PC-9 (cell line): ENCODE measurements at regions not wholly inside any gene's neighbourhood (a gene's known extent, or its start where the extent isn't known, plus 50 kb on each side); places are given as distances from the start of the nearest gene placed in this dataset.

ENCODE experiments used
- BruUV-seq: library from RNA; stranded (reverse); fragments of 400-500 nt; replicated peaks from 2 replicates; lab custom pipeline; 2021; lab: Mats Ljungman, UMichigan
- CTCF ChIA-PET: fragments of 300-600 bp; sonication (Branson Sonifier 250); formaldehyde crosslinking; loops from one replicate; lab custom pipeline; 2022; ENCODE audit warnings: antibody characterized with exemption; lab: Charles Lee
- POLR2A ChIA-PET: fragments of 300-600 bp; sonication (Branson Sonifier 250); formaldehyde crosslinking; loops from one replicate; lab custom pipeline; 2022; ENCODE audit warnings: antibody characterized with exemption; ENCODE audit not compliant: unreplicated experiment; lab: Charles Lee
- DNase-seq, 2 experiments: peaks; one replicate each; pipeline versions ENCODE4 v3.0.0 to v3.0.0-alpha.2; 2015 to 2022; ENCODE audit warnings: mixed read lengths in 1 of 2
- H2AFZ ChIP-seq: fragments of 200-600 bp; sonication (generic); 2 replicates; pipeline ENCODE4 v1.8.1; 2017; ENCODE audit warnings: antibody characterized with exemption
- H3F3A ChIP-seq: fragments of 200-600 bp; sonication (generic); 2 replicates; pipeline ENCODE4 v1.8.1; 2017; ENCODE audit warnings: antibody characterized with exemption, mild to moderate bottlenecking, low read depth; ENCODE audit not compliant: insufficient read depth
- H3K27ac ChIP-seq: fragments of 200-600 bp; sonication (generic); 2 replicates; pipeline ENCODE4 v1.6.1; 2016; ENCODE audit warnings: mixed run types
- H3K27me3 ChIP-seq: fragments of 200-600 bp; sonication (generic); 2 replicates; pipeline ENCODE4 v1.6.1; 2016; ENCODE audit warnings: low read depth, mixed run types; ENCODE audit not compliant: insufficient read depth
- H3K36me3 ChIP-seq: fragments of 200-600 bp; sonication (generic); 2 replicates; pipeline ENCODE4 v1.6.1; 2016; ENCODE audit warnings: low read depth, mixed run types
- H3K4me1 ChIP-seq: fragments of 200-600 bp; sonication (generic); replicated peaks from 2 replicates; pipeline ENCODE4 v1.6.1; 2016; ENCODE audit warnings: mixed run types; ENCODE audit not compliant: insufficient read depth
- H3K4me2 ChIP-seq: fragments of 200-600 bp; sonication (generic); 2 replicates; pipeline ENCODE4 v1.6.1; 2017; ENCODE audit warnings: mixed run types
- H3K4me3 ChIP-seq: fragments of 200-600 bp; sonication (generic); 2 replicates; pipeline ENCODE4 v1.6.1; 2016; ENCODE audit warnings: mixed run types
- H3K79me2 ChIP-seq: fragments of 200-600 bp; sonication (generic); 2 replicates; pipeline ENCODE4 v1.6.1; 2017; ENCODE audit warnings: low read depth, mixed run types
- H3K9me2 ChIP-seq: fragments of 200-600 bp; sonication (generic); 2 replicates; pipeline ENCODE4 v1.8.1; 2017; ENCODE audit warnings: mild to moderate bottlenecking; ENCODE audit not compliant: insufficient read depth
- H3K9me3 ChIP-seq: fragments of 200-600 bp; sonication (generic); 2 replicates; pipeline ENCODE4 v1.8.1; 2016; ENCODE audit warnings: low read depth; ENCODE audit not compliant: insufficient read depth
- H4K20me1 ChIP-seq: fragments of 200-600 bp; sonication (generic); 2 replicates; pipeline ENCODE4 v1.8.1; 2017; ENCODE audit not compliant: insufficient read depth
- EZH2 ChIP-seq: fragments of 200-600 bp; sonication (generic); IDR thresholded peaks from 2 replicates; pipeline ENCODE4 v1.8.0; 2017; ENCODE audit warnings: antibody characterized with exemption, low read depth
- intact Hi-C: fragments of 100-400 bp; cut with micrococcal nuclease; formaldehyde crosslinking; loops from one replicate; pipeline ENCODE4 v1.10.0; 2022; ENCODE audit not compliant: unreplicated experiment
- TF ChIP-seq, protein P1 (sequence below): fragments of 200-600 bp; sonication (generic); conservative IDR thresholded peaks from 2 replicates; pipeline ENCODE4 v1.6.1; 2017; ENCODE audit warnings: mixed run types, antibody characterized with exemption, mild to moderate bottlenecking, moderate library complexity

DNA sequence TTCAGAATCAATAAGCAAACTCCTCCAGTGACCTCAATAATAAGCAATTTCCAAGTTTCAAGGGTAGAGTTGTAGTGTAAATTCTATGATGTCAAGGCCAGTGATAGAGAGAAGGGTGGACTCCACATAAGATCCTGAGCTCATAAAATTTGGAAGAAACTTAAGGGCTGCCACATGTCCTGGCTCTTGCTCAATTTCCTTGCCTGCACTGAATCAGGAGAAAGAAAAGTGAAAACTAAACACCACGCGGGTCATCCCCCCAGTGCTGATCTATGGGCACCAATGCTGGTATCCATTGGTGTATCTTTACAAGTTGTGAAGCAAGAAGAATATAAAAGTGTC is 392.0 kb upstream of the INTU start:
- no peak for DNase-seq
- no peaks in the 10 kb centered on the region for H3K4me1 ChIP-seq
- H3F3A ChIP-seq: no peaks in the 10 kb centered on the region
- H3K9me2 ChIP-seq: no peaks in the 10 kb centered on the region
- intact Hi-C loops: no loop called here
- no peaks in the 10 kb centered on the region for H4K20me1 ChIP-seq
- H3K27me3 ChIP-seq: no peaks in the 10 kb centered on the region
- TF ChIP-seq EZH2: no peak
- TF ChIP-seq, protein P1, sequence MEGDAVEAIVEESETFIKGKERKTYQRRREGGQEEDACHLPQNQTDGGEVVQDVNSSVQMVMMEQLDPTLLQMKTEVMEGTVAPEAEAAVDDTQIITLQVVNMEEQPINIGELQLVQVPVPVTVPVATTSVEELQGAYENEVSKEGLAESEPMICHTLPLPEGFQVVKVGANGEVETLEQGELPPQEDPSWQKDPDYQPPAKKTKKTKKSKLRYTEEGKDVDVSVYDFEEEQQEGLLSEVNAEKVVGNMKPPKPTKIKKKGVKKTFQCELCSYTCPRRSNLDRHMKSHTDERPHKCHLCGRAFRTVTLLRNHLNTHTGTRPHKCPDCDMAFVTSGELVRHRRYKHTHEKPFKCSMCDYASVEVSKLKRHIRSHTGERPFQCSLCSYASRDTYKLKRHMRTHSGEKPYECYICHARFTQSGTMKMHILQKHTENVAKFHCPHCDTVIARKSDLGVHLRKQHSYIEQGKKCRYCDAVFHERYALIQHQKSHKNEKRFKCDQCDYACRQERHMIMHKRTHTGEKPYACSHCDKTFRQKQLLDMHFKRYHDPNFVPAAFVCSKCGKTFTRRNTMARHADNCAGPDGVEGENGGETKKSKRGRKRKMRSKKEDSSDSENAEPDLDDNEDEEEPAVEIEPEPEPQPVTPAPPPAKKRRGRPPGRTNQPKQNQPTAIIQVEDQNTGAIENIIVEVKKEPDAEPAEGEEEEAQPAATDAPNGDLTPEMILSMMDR: no peak
- H3K4me2 ChIP-seq: no peak overlapping the region
- CTCF ChIA-PET: no interaction called here
- H3K27ac ChIP-seq: no peak overlapping the region
- H3K9me3 ChIP-seq: no peaks in the 10 kb centered on the region
- POLR2A ChIA-PET: no interaction called here
- H2AFZ ChIP-seq: no peak overlapping the region
- no peaks in the 10 kb centered on the region for H3K36me3 ChIP-seq
- no TSS peak for BruUV-seq
- H3K4me3 ChIP-seq: no peak overlapping the region
- no peaks in the 10 kb centered on the region for H3K79me2 ChIP-seq

DNA sequence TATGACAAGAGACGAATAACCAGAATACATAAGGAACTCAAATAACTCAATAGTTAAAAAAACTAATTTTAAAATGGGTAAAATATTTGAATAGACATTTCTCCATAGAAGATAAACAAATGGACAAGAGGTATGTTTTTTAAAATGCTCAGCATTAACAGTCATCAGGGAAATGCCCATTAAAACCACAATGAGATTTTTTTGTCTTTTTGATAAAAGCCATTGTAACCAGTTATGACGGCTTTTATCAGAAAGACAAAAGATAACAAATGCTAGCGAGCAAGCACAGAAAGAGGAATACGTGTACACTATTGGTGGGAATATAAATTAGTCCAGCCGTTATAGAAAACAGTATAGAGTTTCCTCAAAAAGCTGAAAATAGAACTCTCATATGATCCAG is 388.2 kb upstream of the INTU start:
- H3K27me3 ChIP-seq: no peaks in the 10 kb centered on the region
- no peaks in the 10 kb centered on the region for H3K9me3 ChIP-seq
- TF ChIP-seq, protein P1: no peak
- TF ChIP-seq EZH2: no peak
- no peaks in the 10 kb centered on the region for H3K4me1 ChIP-seq
- H3K79me2 ChIP-seq: no peaks in the 10 kb centered on the region
- no peak overlapping the region for H3K27ac ChIP-seq
- no peak for DNase-seq
- H3K4me2 ChIP-seq: no peak overlapping the region
- no peaks in the 10 kb centered on the region for H3K36me3 ChIP-seq
- ChIA-PET CTCF (no interaction called here), POLR2A (no interaction called here)
- H4K20me1 ChIP-seq: no peaks in the 10 kb centered on the region
- BruUV-seq: no TSS peak
- H3K9me2 ChIP-seq: no peaks in the 10 kb centered on the region
- no peaks in the 10 kb centered on the region for H3F3A ChIP-seq
- H2AFZ ChIP-seq: no peak overlapping the region
- intact Hi-C loops: no loop called here
- H3K4me3 ChIP-seq: no peak overlapping the region

DNA sequence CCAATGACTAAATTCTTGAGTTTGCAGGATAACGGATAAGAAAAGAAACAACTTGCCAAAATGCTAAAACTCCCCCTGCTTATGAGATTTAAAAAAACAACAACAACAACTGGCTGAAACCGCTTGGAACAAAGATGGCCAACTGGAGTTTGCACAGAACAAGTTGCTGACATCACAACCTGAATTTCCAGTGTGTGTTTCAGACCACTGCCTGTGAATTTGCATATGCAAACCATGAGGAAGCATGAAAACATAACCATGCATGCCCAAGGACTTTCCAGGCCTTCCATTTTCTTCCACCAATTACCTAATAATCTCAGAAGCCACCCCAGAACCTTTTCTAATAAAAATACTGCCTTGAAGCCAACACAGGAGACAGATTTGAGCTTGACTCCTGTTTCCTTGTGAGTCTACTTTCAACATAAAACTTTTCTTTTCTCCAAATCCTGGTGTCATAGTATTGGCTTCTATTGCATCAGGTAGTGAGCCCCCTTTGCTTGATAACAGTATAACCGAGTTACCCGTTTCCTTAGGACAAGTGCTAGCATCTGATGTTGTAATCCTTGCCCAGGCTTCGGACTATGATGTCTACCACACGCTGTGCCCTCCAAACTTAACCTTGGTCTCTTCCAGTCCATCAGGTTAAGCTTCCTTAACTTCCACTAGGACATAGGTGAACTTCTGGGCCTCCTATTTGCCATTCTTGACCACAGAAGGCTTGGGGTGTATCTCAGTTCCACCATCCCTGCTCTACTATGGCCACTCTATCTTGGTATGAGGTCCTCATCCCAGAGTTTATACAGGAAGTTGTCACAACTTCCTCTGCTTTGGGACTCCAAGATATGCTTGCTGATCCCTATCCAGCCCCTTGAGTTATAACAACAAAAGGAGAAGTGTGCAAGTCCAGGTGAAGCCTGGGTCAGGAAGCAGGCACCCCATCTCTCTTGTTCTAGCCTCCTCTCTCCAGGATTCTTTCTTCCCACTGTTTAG is 385.5 kb upstream of the INTU start:
- intact Hi-C loops: no loop called here
- TF ChIP-seq, protein P1: no peak
- no peak for TF ChIP-seq EZH2
- H3K4me1 ChIP-seq: no peaks in the 10 kb centered on the region
- H4K20me1 ChIP-seq: no peaks in the 10 kb centered on the region
- DNase-seq: no peak
- H3K27ac ChIP-seq: no peak overlapping the region
- H3K4me3 ChIP-seq: no peak overlapping the region
- no peaks in the 10 kb centered on the region for H3K79me2 ChIP-seq
- H3F3A ChIP-seq: no peaks in the 10 kb centered on the region
- no peaks in the 10 kb centered on the region for H3K9me2 ChIP-seq
- ChIA-PET POLR2A (no interaction called here), CTCF (no interaction called here)
- no peaks in the 10 kb centered on the region for H3K36me3 ChIP-seq
- no peaks in the 10 kb centered on the region for H3K27me3 ChIP-seq
- no TSS peak for BruUV-seq
- no peak overlapping the region for H2AFZ ChIP-seq
- no peaks in the 10 kb centered on the region for H3K9me3 ChIP-seq
- no peak overlapping the region for H3K4me2 ChIP-seq
